Ishikawa (cell line): ENCODE measurements at regions not wholly inside any gene's neighbourhood (a gene's known extent, or its start where the extent isn't known, plus 50 kb on each side); places are given as distances from the start of the nearest gene placed in this dataset.

Experiments
- CEBPB ChIP-seq: IDR thresholded peaks from 2 replicates; pipeline ENCODE4 v1.6.1; 2012
- EGR1 ChIP-seq: IDR thresholded peaks from 2 replicates; pipeline ENCODE4 v1.6.1; 2012
- EP300 ChIP-seq: IDR thresholded peaks from 2 replicates; pipeline ENCODE4 v1.6.1; 2012; ENCODE audit warnings: borderline replicate concordance
- FOXM1 ChIP-seq: IDR thresholded peaks from 2 replicates; pipeline ENCODE4 v1.6.1; 2012; ENCODE audit warnings: low read depth, borderline replicate concordance
- NFIC ChIP-seq: IDR thresholded peaks from 2 replicates; pipeline ENCODE4 v1.6.1; 2012
- RAD21 ChIP-seq: IDR thresholded peaks from 2 replicates; pipeline ENCODE4 v1.6.1; 2012; ENCODE audit warnings: low read depth
- TAF1 ChIP-seq: IDR thresholded peaks from 2 replicates; pipeline ENCODE4 v1.6.1; 2012; ENCODE audit warnings: low read depth, mild to moderate bottlenecking
- TCF12 ChIP-seq: IDR thresholded peaks from 2 replicates; pipeline ENCODE4 v1.6.1; 2012; ENCODE audit warnings: low read depth
- TEAD4 ChIP-seq: IDR thresholded peaks from 2 replicates; pipeline ENCODE4 v1.6.1; 2012
- YY1 ChIP-seq: IDR thresholded peaks from 2 replicates; pipeline ENCODE4 v1.6.1; 2012; ENCODE audit warnings: low read depth
- ZBTB7A ChIP-seq: IDR thresholded peaks from 2 replicates; pipeline ENCODE4 v1.6.1; 2012; ENCODE audit warnings: low read depth
- TF ChIP-seq, protein P1 (sequence below): IDR thresholded peaks from 2 replicates; pipeline ENCODE4 v1.6.1; 2012; ENCODE audit warnings: low read depth, mild to moderate bottlenecking
- TF ChIP-seq, protein P2 (sequence below): IDR thresholded peaks from 2 replicates; pipeline ENCODE4 v1.6.1; 2012

DNA sequence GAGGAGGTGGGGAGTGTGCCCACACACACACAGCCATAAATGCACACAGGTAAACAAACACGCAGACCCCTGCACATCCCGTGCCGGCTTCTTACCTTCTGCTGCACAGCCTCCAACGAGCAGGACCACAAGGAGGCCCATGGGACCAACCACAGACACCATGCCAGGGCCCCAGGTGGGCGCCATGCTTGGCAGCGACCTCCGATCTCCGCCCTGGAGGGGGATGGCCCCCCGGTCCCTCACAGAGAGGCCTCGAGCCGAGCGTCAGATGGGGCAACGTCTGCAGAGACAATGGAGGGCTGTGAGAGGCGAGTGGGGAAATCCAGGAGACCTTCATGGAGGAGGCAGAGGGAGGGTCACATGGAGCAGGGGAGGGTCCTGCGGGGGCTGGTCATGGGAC is 54.7 kb downstream of the PTPRS start:
- no peak for TF ChIP-seq EP300
- TF ChIP-seq, protein P1, sequence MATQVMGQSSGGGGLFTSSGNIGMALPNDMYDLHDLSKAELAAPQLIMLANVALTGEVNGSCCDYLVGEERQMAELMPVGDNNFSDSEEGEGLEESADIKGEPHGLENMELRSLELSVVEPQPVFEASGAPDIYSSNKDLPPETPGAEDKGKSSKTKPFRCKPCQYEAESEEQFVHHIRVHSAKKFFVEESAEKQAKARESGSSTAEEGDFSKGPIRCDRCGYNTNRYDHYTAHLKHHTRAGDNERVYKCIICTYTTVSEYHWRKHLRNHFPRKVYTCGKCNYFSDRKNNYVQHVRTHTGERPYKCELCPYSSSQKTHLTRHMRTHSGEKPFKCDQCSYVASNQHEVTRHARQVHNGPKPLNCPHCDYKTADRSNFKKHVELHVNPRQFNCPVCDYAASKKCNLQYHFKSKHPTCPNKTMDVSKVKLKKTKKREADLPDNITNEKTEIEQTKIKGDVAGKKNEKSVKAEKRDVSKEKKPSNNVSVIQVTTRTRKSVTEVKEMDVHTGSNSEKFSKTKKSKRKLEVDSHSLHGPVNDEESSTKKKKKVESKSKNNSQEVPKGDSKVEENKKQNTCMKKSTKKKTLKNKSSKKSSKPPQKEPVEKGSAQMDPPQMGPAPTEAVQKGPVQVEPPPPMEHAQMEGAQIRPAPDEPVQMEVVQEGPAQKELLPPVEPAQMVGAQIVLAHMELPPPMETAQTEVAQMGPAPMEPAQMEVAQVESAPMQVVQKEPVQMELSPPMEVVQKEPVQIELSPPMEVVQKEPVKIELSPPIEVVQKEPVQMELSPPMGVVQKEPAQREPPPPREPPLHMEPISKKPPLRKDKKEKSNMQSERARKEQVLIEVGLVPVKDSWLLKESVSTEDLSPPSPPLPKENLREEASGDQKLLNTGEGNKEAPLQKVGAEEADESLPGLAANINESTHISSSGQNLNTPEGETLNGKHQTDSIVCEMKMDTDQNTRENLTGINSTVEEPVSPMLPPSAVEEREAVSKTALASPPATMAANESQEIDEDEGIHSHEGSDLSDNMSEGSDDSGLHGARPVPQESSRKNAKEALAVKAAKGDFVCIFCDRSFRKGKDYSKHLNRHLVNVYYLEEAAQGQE = no peak
- no peak for TF ChIP-seq EGR1
- TF ChIP-seq RAD21 = no peak
- TF ChIP-seq TAF1 = no peak
- TF ChIP-seq, protein P2, sequence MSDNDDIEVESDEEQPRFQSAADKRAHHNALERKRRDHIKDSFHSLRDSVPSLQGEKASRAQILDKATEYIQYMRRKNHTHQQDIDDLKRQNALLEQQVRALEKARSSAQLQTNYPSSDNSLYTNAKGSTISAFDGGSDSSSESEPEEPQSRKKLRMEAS = no peak
- no peak for TF ChIP-seq YY1
- TF ChIP-seq CEBPB = no peak
- TF ChIP-seq TCF12 = no peak
- no peak for TF ChIP-seq TEAD4
- no peak for TF ChIP-seq NFIC
- no peak for TF ChIP-seq FOXM1
- no peak for TF ChIP-seq ZBTB7A
